ENCODE measurements at regions not wholly inside any gene's neighbourhood (a gene's known extent, or its start where the extent isn't known, plus 50 kb on each side); places are given as distances from the start of the nearest gene placed in this dataset.

- peaks cover 6% of the 10 kb centered on the region for H3K27me3 Mint-ChIP-seq (ENCODE audit: unreplicated experiment)
Observed at GRCh38 chr16:11445486-11445885, 100.2 kb downstream of the RMI2 start.

GRCh38 chr16:11446566-11447119 is 101.4 kb downstream of the RMI2 start:
- H3K4me1 Mint-ChIP-seq (ENCODE audit: low read depth, unreplicated experiment), result no peaks in the 10 kb centered on the region
- H3K36me3 Mint-ChIP-seq (ENCODE audit: unreplicated experiment), result peaks cover 4% of the 10 kb centered on the region
- no peak for TF ChIP-seq CTCF (IDR thresholded peaks at IDR 0.05; ENCODE audit: partially characterized antibody, unreplicated experiment)
- H3K27me3 Mint-ChIP-seq (ENCODE audit: unreplicated experiment), result peaks cover 4% of the 10 kb centered on the region
- H3K4me3 Mint-ChIP-seq (ENCODE audit: unreplicated experiment), result no peak overlapping the region
- no peak overlapping the region for H3K27ac Mint-ChIP-seq (ENCODE audit: unreplicated experiment)
- peaks cover 1% of the 10 kb centered on the region for H3K9me3 Mint-ChIP-seq (ENCODE audit: unreplicated experiment)
- DNase-seq, result no peak

More at GRCh38 chr16:11445486-11445885, 100.2 kb downstream of the RMI2 start:
- Mint-ChIP-seq H3K4me1 (ENCODE audit: low read depth, unreplicated experiment) (no peaks in the 10 kb centered on the region), H3K4me3 (ENCODE audit: unreplicated experiment) (no peak overlapping the region), H3K36me3 (ENCODE audit: unreplicated experiment) (peaks cover 4% of the 10 kb centered on the region), H3K27ac (ENCODE audit: unreplicated experiment) (no peak overlapping the region), H3K9me3 (ENCODE audit: unreplicated experiment) (peaks cover 1% of the 10 kb centered on the region)
- no peak for TF ChIP-seq CTCF (IDR thresholded peaks at IDR 0.05; ENCODE audit: partially characterized antibody, unreplicated experiment)
- DNase-seq, result no peak

- Mint-ChIP-seq H3K4me1 (ENCODE audit: low read depth, unreplicated experiment) (no peaks in the 10 kb centered on the region), H3K36me3 (ENCODE audit: unreplicated experiment) (peaks cover 4% of the 10 kb centered on the region), H3K4me3 (ENCODE audit: unreplicated experiment) (no peak overlapping the region), H3K9me3 (ENCODE audit: unreplicated experiment) (peaks cover 1% of the 10 kb centered on the region), H3K27ac (ENCODE audit: unreplicated experiment) (no peak overlapping the region), H3K27me3 (ENCODE audit: unreplicated experiment) (peaks cover 4% of the 10 kb centered on the region)
- TF ChIP-seq CTCF (IDR thresholded peaks at IDR 0.05; ENCODE audit: partially characterized antibody, unreplicated experiment), result no peak
- DNase-seq, result no peak
Observed at GRCh38 chr16:11447272-11447671, 102.0 kb downstream of the RMI2 start.

- peaks cover 6% of the 10 kb centered on the region for H3K27me3 Mint-ChIP-seq (ENCODE audit: unreplicated experiment)
- no peak for TF ChIP-seq CTCF (IDR thresholded peaks at IDR 0.05; ENCODE audit: partially characterized antibody, unreplicated experiment)
- DNase-seq, result no peak
- H3K4me3 Mint-ChIP-seq (ENCODE audit: unreplicated experiment), result no peak overlapping the region
- H3K4me1 Mint-ChIP-seq (ENCODE audit: low read depth, unreplicated experiment), result no peaks in the 10 kb centered on the region
- H3K36me3 Mint-ChIP-seq (ENCODE audit: unreplicated experiment), result peaks cover 4% of the 10 kb centered on the region
- H3K27ac Mint-ChIP-seq (ENCODE audit: unreplicated experiment), result no peak overlapping the region
- peaks cover 1% of the 10 kb centered on the region for H3K9me3 Mint-ChIP-seq (ENCODE audit: unreplicated experiment)
Observed at GRCh38 chr16:11447836-11448235, 102.6 kb downstream of the RMI2 start.

- peaks cover 4% of the 10 kb centered on the region for H3K36me3 Mint-ChIP-seq (ENCODE audit: unreplicated experiment)
- TF ChIP-seq CTCF (IDR thresholded peaks at IDR 0.05; ENCODE audit: partially characterized antibody, unreplicated experiment), result no peak
- H3K9me3 Mint-ChIP-seq (ENCODE audit: unreplicated experiment), result peaks cover 1% of the 10 kb centered on the region
- no peak overlapping the region for H3K4me3 Mint-ChIP-seq (ENCODE audit: unreplicated experiment)
- peaks cover 5% of the 10 kb centered on the region for H3K27me3 Mint-ChIP-seq (ENCODE audit: unreplicated experiment)
- no peaks in the 10 kb centered on the region for H3K4me1 Mint-ChIP-seq (ENCODE audit: low read depth, unreplicated experiment)
- DNase-seq, result no peak
- no peak overlapping the region for H3K27ac Mint-ChIP-seq (ENCODE audit: unreplicated experiment)
Observed at GRCh38 chr16:11448796-11449416, 103.6 kb downstream of the RMI2 start.
